Non-pigmented ciliary epithelial cell (primary cell): ENCODE measurements at regions not wholly inside any gene's neighbourhood (a gene's known extent, or its start where the extent isn't known, plus 50 kb on each side); places are given as distances from the start of the nearest gene placed in this dataset.

ENCODE experiments used
- DNase-seq: peaks from one replicate; pipeline ENCODE4 v3.0.0-alpha.2; 2010; ENCODE audit warnings: low read depth

GRCh38 chr19:56947206-56947605 is 106.7 kb upstream of the PEG3 start:
- DNase-seq, result no peak

- no peak for DNase-seq
These were observed 109.1 kb upstream of the PEG3 start for GRCh38 chr19:56949626-56950025.

- no peak for DNase-seq
These were observed 111.1 kb upstream of the PEG3 start for GRCh38 chr19:56951672-56952071.

- no peak for DNase-seq
These were observed 112.9 kb upstream of the PEG3 start for GRCh38 chr19:56953470-56953869.

GRCh38 chr19:56955637-56956216 is 115.2 kb upstream of the PEG3 start:
- no peak for DNase-seq

- no peak for DNase-seq
These were observed 116.1 kb upstream of the PEG3 start for GRCh38 chr19:56956503-56957226.

GRCh38 chr19:56959205-56959604 is 118.7 kb upstream of the PEG3 start:
- no peak for DNase-seq

- no peak for DNase-seq
These were observed 120.5 kb upstream of the PEG3 start for GRCh38 chr19:56960959-56961543.

GRCh38 chr19:56964410-56964920 is 123.9 kb upstream of the PEG3 start:
- no peak for DNase-seq

- DNase-seq, result no peak
These were observed 125.7 kb upstream of the PEG3 start for GRCh38 chr19:56966225-56966696.

- DNase-seq, result no peak
These were observed 126.3 kb upstream of the PEG3 start for GRCh38 chr19:56966697-56967299.

GRCh38 chr19:56969156-56969555 is 128.6 kb upstream of the PEG3 start:
- DNase-seq, result no peak

- no peak for DNase-seq
These were observed 129.2 kb upstream of the PEG3 start for GRCh38 chr19:56969759-56970178.

GRCh38 chr19:56971230-56971629 is 130.7 kb upstream of the PEG3 start:
- DNase-seq, result no peak

GRCh38 chr19:56972291-56972841 is 131.8 kb upstream of the PEG3 start:
- no peak for DNase-seq

GRCh38 chr19:56973713-56974555 is 133.4 kb upstream of the PEG3 start:
- no peak for DNase-seq

GRCh38 chr19:56974556-56975207 is 134.2 kb upstream of the PEG3 start:
- DNase-seq, result no peak

- no peak for DNase-seq
These were observed 135.8 kb upstream of the PEG3 start for GRCh38 chr19:56976300-56976699.

- no peak for DNase-seq
These were observed 136.7 kb upstream of the PEG3 start for GRCh38 chr19:56976995-56977906.

GRCh38 chr19:56978023-56978565 is 137.6 kb upstream of the PEG3 start:
- no peak for DNase-seq
